ENCODE measurements at regions not wholly inside any gene's neighbourhood (a gene's known extent, or its start where the extent isn't known, plus 50 kb on each side); places are given as distances from the start of the nearest gene placed in this dataset.

DNA sequence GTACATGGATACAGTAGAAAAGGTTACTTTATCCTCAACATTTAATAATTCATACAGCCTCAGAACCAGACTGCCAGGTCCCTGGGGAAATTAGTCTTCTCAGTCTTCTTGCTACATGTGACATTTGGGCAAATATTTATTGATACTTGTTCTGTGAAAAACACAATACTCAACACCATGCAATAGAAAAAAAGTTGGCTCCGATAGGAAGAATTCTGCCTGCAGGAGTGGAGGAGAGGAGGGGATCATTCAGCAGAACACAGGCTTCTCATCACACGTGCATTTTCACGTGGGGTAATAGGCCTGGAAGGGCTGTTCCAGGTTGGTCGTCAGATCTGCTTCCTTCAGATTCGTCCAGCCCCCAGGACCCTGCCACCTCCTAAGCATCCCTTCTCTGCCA is 58.4 kb upstream of the ACKR3 start:
- H3K79me2 ChIP-seq (ENCODE audit: control insufficient read depth, insufficient read depth, low read length), result no peaks in the 10 kb centered on the region
- no peaks in the 10 kb centered on the region for H3K36me3 ChIP-seq (ENCODE audit: control insufficient read depth, insufficient read depth, low read length)
- H3K4me1 ChIP-seq (ENCODE audit: control insufficient read depth, extremely low read depth, insufficient read depth, low read length), result no peaks in the 10 kb centered on the region
- no peaks in the 10 kb centered on the region for H3K27me3 ChIP-seq (ENCODE audit: control insufficient read depth, insufficient read depth, low read length)
- H3K9ac ChIP-seq (ENCODE audit: insufficient read depth, low read length), result no peak overlapping the region
- no peaks in the 10 kb centered on the region for H3K9me3 ChIP-seq (ENCODE audit: control insufficient read depth, insufficient read depth, low read depth, low read length)
- no peak overlapping the region for H3K4me2 ChIP-seq (ENCODE audit: extremely low read depth, insufficient read depth, low read length)
- no peak for DNase-seq (ENCODE audit: low read depth in 2 of 2)
- no peaks in the 10 kb centered on the region for H4K20me1 ChIP-seq (ENCODE audit: control insufficient read depth, extremely low read depth, insufficient read depth, low read length)
- H3K4me3 ChIP-seq (replicated peaks in 1 of 4; ENCODE audit: control extremely low read depth in 1 of 4, insufficient read depth in 1 of 4, low read depth in 3 of 4, low read length in 4 of 4), result no peak overlapping the region
- TF ChIP-seq CTCF (conservative IDR thresholded peaks at IDR 0.05 in 1 of 2, IDR thresholded peaks at IDR 0.05 in 1 of 2; ENCODE audit: low read depth in 1 of 2, low read length in 2 of 2) (no peak), EZH2 (IDR thresholded peaks at IDR 0.05; ENCODE audit: low read length, missing control alignments) (no peak)
- no peak overlapping the region for H3K27ac ChIP-seq (ENCODE audit: insufficient read depth, low read length)
- H2AFZ ChIP-seq (ENCODE audit: low read length), result no peak overlapping the region

DNA sequence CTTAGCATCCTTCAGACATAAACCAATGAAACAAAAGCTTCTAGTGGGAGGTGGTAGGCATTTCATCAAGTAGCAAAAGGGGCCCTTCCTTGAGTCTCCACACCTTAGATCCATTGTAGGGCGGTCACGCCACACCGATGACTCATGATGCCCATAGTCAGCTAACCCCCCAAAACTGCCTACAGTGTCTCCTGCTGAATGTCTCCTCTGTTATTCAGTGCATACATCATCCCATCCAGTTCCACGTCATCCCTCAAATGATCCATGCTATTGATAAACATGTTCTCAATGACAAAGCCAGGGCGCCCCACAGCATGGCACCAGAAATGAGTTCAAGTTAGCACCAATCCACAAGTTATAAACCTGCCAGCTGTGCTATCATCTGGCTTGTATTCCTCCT is 57.4 kb upstream of the ACKR3 start:
- no peak overlapping the region for H3K4me2 ChIP-seq (ENCODE audit: extremely low read depth, insufficient read depth, low read length)
- no peak overlapping the region for H3K27ac ChIP-seq (ENCODE audit: insufficient read depth, low read length)
- no peaks in the 10 kb centered on the region for H3K36me3 ChIP-seq (ENCODE audit: control insufficient read depth, insufficient read depth, low read length)
- H4K20me1 ChIP-seq (ENCODE audit: control insufficient read depth, extremely low read depth, insufficient read depth, low read length), result no peaks in the 10 kb centered on the region
- no peak overlapping the region for H3K9ac ChIP-seq (ENCODE audit: insufficient read depth, low read length)
- no peak overlapping the region for H2AFZ ChIP-seq (ENCODE audit: low read length)
- no peaks in the 10 kb centered on the region for H3K79me2 ChIP-seq (ENCODE audit: control insufficient read depth, insufficient read depth, low read length)
- no peak for DNase-seq (ENCODE audit: low read depth in 2 of 2)
- H3K9me3 ChIP-seq (ENCODE audit: control insufficient read depth, insufficient read depth, low read depth, low read length), result no peaks in the 10 kb centered on the region
- no peak for TF ChIP-seq CTCF (conservative IDR thresholded peaks at IDR 0.05 in 1 of 2, IDR thresholded peaks at IDR 0.05 in 1 of 2; ENCODE audit: low read depth in 1 of 2, low read length in 2 of 2)
- TF ChIP-seq EZH2 (IDR thresholded peaks at IDR 0.05; ENCODE audit: low read length, missing control alignments), result no peak
- H3K4me1 ChIP-seq (ENCODE audit: control insufficient read depth, extremely low read depth, insufficient read depth, low read length), result no peaks in the 10 kb centered on the region
- no peaks in the 10 kb centered on the region for H3K27me3 ChIP-seq (ENCODE audit: control insufficient read depth, insufficient read depth, low read length)
- H3K4me3 ChIP-seq (replicated peaks in 1 of 4; ENCODE audit: control extremely low read depth in 1 of 4, insufficient read depth in 1 of 4, low read depth in 3 of 4, low read length in 4 of 4), result no peak overlapping the region

- Histone ChIP-seq H3K27ac (ENCODE audit: insufficient read depth, low read length) (no peak overlapping the region), H3K36me3 (ENCODE audit: control insufficient read depth, insufficient read depth, low read length) (no peaks in the 10 kb centered on the region), H3K9me3 (ENCODE audit: control insufficient read depth, insufficient read depth, low read depth, low read length) (no peaks in the 10 kb centered on the region), H3K4me1 (ENCODE audit: control insufficient read depth, extremely low read depth, insufficient read depth, low read length) (no peaks in the 10 kb centered on the region), H3K79me2 (ENCODE audit: control insufficient read depth, insufficient read depth, low read length) (no peaks in the 10 kb centered on the region), H3K27me3 (ENCODE audit: control insufficient read depth, insufficient read depth, low read length) (no peaks in the 10 kb centered on the region), H2AFZ (ENCODE audit: low read length) (no peak overlapping the region), H3K4me3 (replicated peaks in 1 of 4; ENCODE audit: control extremely low read depth in 1 of 4, insufficient read depth in 1 of 4, low read depth in 3 of 4, low read length in 4 of 4) (no peak overlapping the region), H3K9ac (ENCODE audit: insufficient read depth, low read length) (no peak overlapping the region), H4K20me1 (ENCODE audit: control insufficient read depth, extremely low read depth, insufficient read depth, low read length) (no peaks in the 10 kb centered on the region), H3K4me2 (ENCODE audit: extremely low read depth, insufficient read depth, low read length) (no peak overlapping the region)
- no peak for TF ChIP-seq EZH2 (IDR thresholded peaks at IDR 0.05; ENCODE audit: low read length, missing control alignments)
- TF ChIP-seq CTCF (conservative IDR thresholded peaks at IDR 0.05 in 1 of 2, IDR thresholded peaks at IDR 0.05 in 1 of 2; ENCODE audit: low read depth in 1 of 2, low read length in 2 of 2), result peak; percentile 80 to 88
- peak; percentile 51 to 56 for DNase-seq (ENCODE audit: low read depth in 2 of 2)
Measured at GRCh38 chr2:236512902-236513435, 56.7 kb upstream of the ACKR3 start.

All from fibroblast of lung (primary cell).